IMR-90 (cell line): ENCODE measurements at regions not wholly inside any gene's neighbourhood (a gene's known extent, or its start where the extent isn't known, plus 50 kb on each side); places are given as distances from the start of the nearest gene placed in this dataset.

Source experiments
- ATAC-seq: fragments of 200-7000 bp; cut with Tn5 transposase; 2 replicates; pipeline ENCODE4 v1.9.1; 2020; ENCODE audit warnings: low read depth, mild to moderate bottlenecking, moderate library complexity
- BruUV-seq: library from RNA; stranded (reverse); fragments of 400-500 nt; replicated peaks from 2 replicates; lab custom pipeline; 2021; lab: Mats Ljungman, UMichigan
- CTCF ChIA-PET: fragments of 300-600 bp; formaldehyde crosslinking; extraction: SDS; loops from one replicate; lab custom pipeline; 2021; ENCODE audit warnings: antibody characterized with exemption; lab: Yijun Ruan, JAX
- POLR2A ChIA-PET: fragments of 300-600 bp; sonication (Branson Sonifier 250); formaldehyde crosslinking; loops from one replicate; lab custom pipeline; 2022; ENCODE audit warnings: antibody characterized with exemption; ENCODE audit not compliant: unreplicated experiment; lab: Charles Lee
- DNase-seq: peaks from one replicate; pipeline ENCODE4 v3.0.0; 2013
- H2AFZ ChIP-seq: replicated peaks from 2 replicates; pipeline ENCODE3; 2013; ENCODE audit warnings: low read length, mild to moderate bottlenecking; ENCODE audit not compliant: poor library complexity
- H2AK5ac ChIP-seq: 2 replicates; pipeline ENCODE4 v1.6.1; 2013; ENCODE audit warnings: low read depth, low read length, inconsistent platforms
- H2AK9ac ChIP-seq: replicated peaks from 2 replicates; pipeline ENCODE3; 2013; ENCODE audit warnings: mild to moderate bottlenecking, low read depth, low read length, moderate library complexity; ENCODE audit not compliant: poor library complexity
- H2BK120ac ChIP-seq: 2 replicates; pipeline ENCODE4 v1.6.1; 2013; ENCODE audit warnings: low read depth, low read length, inconsistent platforms
- H2BK15ac ChIP-seq: 3 replicates; pipeline ENCODE4 v1.6.1; 2013; ENCODE audit warnings: low read depth, low read length, inconsistent platforms
- H2BK20ac ChIP-seq: 2 replicates; pipeline ENCODE4 v1.6.1; 2013; ENCODE audit warnings: low read depth, mild to moderate bottlenecking, inconsistent platforms, low read length, moderate library complexity
- H2BK5ac ChIP-seq: 2 replicates; pipeline ENCODE4 v1.6.1; 2013; ENCODE audit warnings: mild to moderate bottlenecking, low read depth, low read length, inconsistent platforms; ENCODE audit not compliant: poor library complexity, severe bottlenecking
- H3K14ac ChIP-seq: replicated peaks from 2 replicates; pipeline ENCODE4 v1.6.1; 2013; ENCODE audit warnings: low read depth, low read length, inconsistent platforms
- H3K18ac ChIP-seq: 2 replicates; pipeline ENCODE4 v1.6.1; 2013; ENCODE audit warnings: low read depth, low read length, control low read depth
- H3K23ac ChIP-seq: 2 replicates; pipeline ENCODE4 v1.6.1; 2013; ENCODE audit warnings: low read depth, low read length, inconsistent platforms
- H3K27ac ChIP-seq: 2 replicates; pipeline ENCODE4 v1.5.1; 2013; ENCODE audit warnings: mild to moderate bottlenecking, control low read depth, low read length; ENCODE audit not compliant: insufficient read depth
- H3K27me3 ChIP-seq: 2 replicates; pipeline ENCODE4 v1.6.1; 2013; ENCODE audit warnings: low read length; ENCODE audit not compliant: control insufficient read depth, insufficient read depth
- H3K36me3 ChIP-seq: 2 replicates; pipeline ENCODE4 v1.6.1; 2013; ENCODE audit warnings: low read length, mixed read lengths; ENCODE audit not compliant: control insufficient read depth, insufficient read depth
- H3K4ac ChIP-seq: 2 replicates; pipeline ENCODE4 v1.6.1; 2013; ENCODE audit warnings: low read depth, low read length, inconsistent platforms
- H3K4me1 ChIP-seq: 2 replicates; pipeline ENCODE4 v1.6.1; 2013; ENCODE audit warnings: low read length, mixed read lengths; ENCODE audit not compliant: control insufficient read depth, insufficient read depth
- H3K4me2 ChIP-seq: 2 replicates; pipeline ENCODE4 v1.6.1; 2013; ENCODE audit warnings: low read depth, mild to moderate bottlenecking, control low read depth, low read length, moderate library complexity
- H3K4me3 ChIP-seq: 2 replicates; pipeline ENCODE4 v1.5.1; 2013; ENCODE audit warnings: low read depth, mild to moderate bottlenecking, control low read depth, low read length, moderate library complexity; ENCODE audit not compliant: insufficient read depth
- H3K56ac ChIP-seq: 2 replicates; pipeline ENCODE4 v1.6.1; 2013; ENCODE audit warnings: low read length, inconsistent platforms; ENCODE audit not compliant: insufficient read depth; ENCODE audit errors: extremely low read depth
- H3K79me1 ChIP-seq, 2 experiments: 2 replicates each; pipeline ENCODE4 v1.6.1; 2013; ENCODE audit warnings: low read length in 2 of 2, inconsistent platforms in 1 of 2, low read depth in 1 of 2
- H3K9ac ChIP-seq: 2 replicates; pipeline ENCODE4 v1.6.1; 2013; ENCODE audit warnings: low read depth, low read length, control low read depth
- H3K9me1 ChIP-seq: 2 replicates; pipeline ENCODE4 v1.6.1; 2013; ENCODE audit warnings: low read length, inconsistent platforms; ENCODE audit not compliant: insufficient read depth
- H3K9me3 ChIP-seq: 2 replicates; pipeline ENCODE4 v1.6.1; 2013; ENCODE audit warnings: low read length; ENCODE audit not compliant: control insufficient read depth, insufficient read depth
- H4K20me1 ChIP-seq: 2 replicates; pipeline ENCODE4 v1.6.1; 2013; ENCODE audit warnings: low read length, inconsistent platforms; ENCODE audit not compliant: insufficient read depth
- H4K5ac ChIP-seq: 2 replicates; pipeline ENCODE4 v1.6.1; 2013; ENCODE audit warnings: mild to moderate bottlenecking, low read depth, low read length, control low read depth
- H4K8ac ChIP-seq, 2 experiments: 2 replicates each; pipeline ENCODE4 v1.6.1; 2013; ENCODE audit warnings: low read depth in 2 of 2, low read length in 2 of 2, control low read depth in 1 of 2, inconsistent platforms in 1 of 2
- H4K91ac ChIP-seq: 2 replicates; pipeline ENCODE4 v1.6.1; 2013; ENCODE audit warnings: low read depth, low read length, inconsistent platforms; ENCODE audit not compliant: insufficient read depth
- FOS ChIP-seq: fragments of 150-350 bp; IDR thresholded peaks from 2 replicates; pipeline ENCODE4 v1.6.1; 2016; ENCODE audit warnings: low read depth, low read length
- MAFK ChIP-seq: IDR thresholded peaks from 2 replicates; pipeline ENCODE4 v1.6.1; 2012; ENCODE audit warnings: low read depth, low read length, improper control_type of control experiment
- NFE2L2 ChIP-seq: fragments of 150-350 bp; IDR thresholded peaks from 2 replicates; pipeline ENCODE4 v1.6.1; 2016; ENCODE audit warnings: low read depth, mild to moderate bottlenecking, low read length
- POLR2A ChIP-seq: IDR thresholded peaks from 2 replicates; pipeline ENCODE4 v1.6.1; 2012; ENCODE audit warnings: mild to moderate bottlenecking, low read depth, low read length
- RAD21 ChIP-seq: IDR thresholded peaks from 2 replicates; pipeline ENCODE4 v1.6.1; 2012; ENCODE audit warnings: low read length, improper control_type of control experiment
- RFX5 ChIP-seq: IDR thresholded peaks from 2 replicates; pipeline ENCODE4 v1.8.0; 2012; ENCODE audit warnings: low read depth, mild to moderate bottlenecking, low read length, moderate library complexity
- SMC3 ChIP-seq: fragments of 150-350 bp; IDR thresholded peaks from 2 replicates; pipeline ENCODE4 v1.6.1; 2016; ENCODE audit warnings: low read depth, mild to moderate bottlenecking, antibody characterized with exemption, low read length, moderate library complexity
- WGBS, 2 experiments: methylation state at CpG; one replicate each; pipeline versions ENCODE4 v1.1.5 to v1.1.7; 2013; ENCODE audit warnings: missing lambda C conversion rate in 2 of 2; ENCODE audit not compliant: insufficient read length in 1 of 2; ENCODE audit errors: extremely low coverage in 2 of 2; 5-methylcytosine and 5-hydroxymethylcytosine counted together
- dilution Hi-C: fragments of 300-500 bp; cut with HindIII; formaldehyde crosslinking; loops from one replicate; pipeline ENCODE4 v1.14.3; 2018; ENCODE audit warnings: low sequenced_read_pairs; ENCODE audit not compliant: unreplicated experiment
- in situ Hi-C: fragments of 300-500 bp; cut with MboI; formaldehyde crosslinking; loops from 3 replicates; pipeline ENCODE4 v1.14.3; 2019; ENCODE audit warnings: low sequenced_read_pairs, inconsistent platforms, mixed read lengths
- intact Hi-C: fragments of 100-400 bp; cut with micrococcal nuclease; formaldehyde crosslinking; loops from 2 replicates; pipeline ENCODE4 v1.10.0; 2022
- TF ChIP-seq, protein P1 (sequence below): conservative IDR thresholded peaks from 2 replicates; pipeline ENCODE4 v1.5.1; 2012; ENCODE audit warnings: mild to moderate bottlenecking, low read depth, low read length, improper control_type of control experiment

DNA sequence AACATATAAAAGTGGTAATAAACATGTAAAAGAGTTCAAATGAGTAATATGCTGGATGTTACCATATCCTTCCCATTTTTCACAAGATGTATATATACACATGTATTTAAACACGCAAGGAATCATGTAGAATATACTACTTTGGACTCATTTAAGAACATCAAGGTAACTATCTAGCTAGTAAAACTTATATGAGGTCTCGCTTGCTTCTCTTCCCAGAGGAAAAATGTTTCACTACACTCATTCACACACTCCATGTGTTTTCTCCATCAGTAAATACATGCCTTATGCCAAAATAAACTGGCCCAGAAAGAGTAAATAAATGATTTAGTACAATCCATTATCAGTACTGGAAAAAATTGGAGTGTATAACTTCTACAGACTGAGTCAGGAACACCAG lies 229.2 kb upstream of the MME start:
- Histone ChIP-seq H3K4me3 (no peak overlapping the region), H3K79me1 (no peaks in the 10 kb centered on the region), H3K18ac (no peak overlapping the region; the same call in 1 of the 2 replicates), H4K20me1 (no peaks in the 10 kb centered on the region), H4K91ac (no peak overlapping the region), H2BK20ac (no peak overlapping the region), H3K27me3 (no peaks in the 10 kb centered on the region), H2AK9ac (no peak overlapping the region), H3K9me1 (no peaks in the 10 kb centered on the region), H4K5ac (no peak overlapping the region), H3K14ac (no peak overlapping the region), H2AK5ac (peak overlapping the region; percentile 35; the same call in 1 of the 2 replicates), H2AFZ (no peak overlapping the region), H3K4me1 (peaks cover 2% of the 10 kb centered on the region; the same call in 1 of the 2 replicates), H2BK5ac (no peak overlapping the region), H3K4me2 (no peak overlapping the region), H3K36me3 (no peaks in the 10 kb centered on the region), H3K23ac (no peak overlapping the region), H3K27ac (no peak overlapping the region), H2BK120ac (no peak overlapping the region), H4K8ac (no peak overlapping the region), H3K9me3 (no peaks in the 10 kb centered on the region), H3K4ac (peak overlapping the region; percentile 72), H2BK15ac (no peak overlapping the region), H3K56ac (no peak overlapping the region), H3K9ac (no peak overlapping the region)
- CTCF ChIA-PET = interaction anchor here (1.0 kb wide), 1 partner anchor 9 kb away, joined by 3 read pairs; no protein-coding TSS in a partner anchor
- dilution Hi-C loops (no loop called here), intact Hi-C loops (no loop called here), in situ Hi-C loops (no loop called here)
- POLR2A ChIA-PET = no interaction called here
- TF ChIP-seq, protein P1, sequence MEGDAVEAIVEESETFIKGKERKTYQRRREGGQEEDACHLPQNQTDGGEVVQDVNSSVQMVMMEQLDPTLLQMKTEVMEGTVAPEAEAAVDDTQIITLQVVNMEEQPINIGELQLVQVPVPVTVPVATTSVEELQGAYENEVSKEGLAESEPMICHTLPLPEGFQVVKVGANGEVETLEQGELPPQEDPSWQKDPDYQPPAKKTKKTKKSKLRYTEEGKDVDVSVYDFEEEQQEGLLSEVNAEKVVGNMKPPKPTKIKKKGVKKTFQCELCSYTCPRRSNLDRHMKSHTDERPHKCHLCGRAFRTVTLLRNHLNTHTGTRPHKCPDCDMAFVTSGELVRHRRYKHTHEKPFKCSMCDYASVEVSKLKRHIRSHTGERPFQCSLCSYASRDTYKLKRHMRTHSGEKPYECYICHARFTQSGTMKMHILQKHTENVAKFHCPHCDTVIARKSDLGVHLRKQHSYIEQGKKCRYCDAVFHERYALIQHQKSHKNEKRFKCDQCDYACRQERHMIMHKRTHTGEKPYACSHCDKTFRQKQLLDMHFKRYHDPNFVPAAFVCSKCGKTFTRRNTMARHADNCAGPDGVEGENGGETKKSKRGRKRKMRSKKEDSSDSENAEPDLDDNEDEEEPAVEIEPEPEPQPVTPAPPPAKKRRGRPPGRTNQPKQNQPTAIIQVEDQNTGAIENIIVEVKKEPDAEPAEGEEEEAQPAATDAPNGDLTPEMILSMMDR = no peak
- no peak for TF ChIP-seq MAFK
- no peak for TF ChIP-seq RAD21
- TF ChIP-seq POLR2A = no peak
- TF ChIP-seq FOS = no peak
- no peak for TF ChIP-seq SMC3
- TF ChIP-seq NFE2L2 = no peak
- no peak for TF ChIP-seq RFX5
- no peak for ATAC-seq
- no peak for DNase-seq
- BruUV-seq = no TSS peak
- no CpG with 5 or more reads among the region's 2 CpGs for WGBS, 2 experiments
